Right lobe of liver (tissue), 4 donors: ENCODE measurements at regions not wholly inside any gene's neighbourhood (a gene's known extent, or its start where the extent isn't known, plus 50 kb on each side); places are given as distances from the start of the nearest gene placed in this dataset.

ENCODE experiments used
- CTCF ChIP-seq, 4 donors: fragments of 200-600 bp in 3 of 4; fragments of 450-650 bp in 1 of 4; IDR thresholded peaks; one replicate each; pipeline versions ENCODE4 v1.5.1 to v1.8.0; 2016 to 2022; ENCODE audit warnings: antibody characterized with exemption in 4 of 4, mild to moderate bottlenecking in 2 of 4
- POLR2A ChIP-seq: fragments of 450-650 bp; IDR thresholded peaks from one replicate; pipeline ENCODE4 v1.6.1; 2017; ENCODE audit warnings: antibody characterized with exemption, mild to moderate bottlenecking
- donor health status: DM: no; HTN: no; CAD: no.
- donor health status: DM: no; HTN: no; CAD: no.
- donor health status: DM: no; HTN: yes; CAD: no.

DNA sequence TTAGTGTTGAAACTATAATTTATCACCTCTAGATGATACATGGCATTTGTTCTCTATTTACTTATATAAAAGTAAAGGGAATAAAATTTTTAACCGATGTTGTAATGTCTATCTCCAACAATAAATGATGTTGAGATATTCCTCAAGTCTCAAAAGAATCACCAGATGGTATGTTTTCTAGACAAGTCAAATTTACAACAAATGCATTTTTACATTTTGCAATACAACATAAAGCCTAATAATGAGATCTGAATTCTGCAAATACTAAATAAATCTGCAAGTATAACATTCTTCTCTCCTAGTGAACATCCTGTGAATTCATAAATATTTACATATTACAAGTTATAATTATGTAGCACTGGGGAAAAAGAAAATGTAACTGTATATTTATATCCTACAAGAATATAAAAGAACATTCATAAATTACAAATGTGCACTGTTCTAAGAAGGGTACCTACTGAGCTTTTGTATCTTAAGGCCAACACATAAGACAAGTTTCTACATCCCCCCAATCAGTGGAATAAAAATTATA is 1504.4 kb upstream of the ZEB2 start:
- TF ChIP-seq CTCF (IDR thresholded peaks at IDR 0.05): no peak
- no peak for TF ChIP-seq POLR2A
